NT2/D1 (cell line): ENCODE measurements at regions not wholly inside any gene's neighbourhood (a gene's known extent, or its start where the extent isn't known, plus 50 kb on each side); places are given as distances from the start of the nearest gene placed in this dataset.

Source experiments
- SUZ12 ChIP-seq: IDR thresholded peaks from 2 replicates; pipeline ENCODE4 v1.6.1; 2011; ENCODE audit not compliant: insufficient read length, insufficient read depth; ENCODE audit errors: extremely low read depth
- YY1 ChIP-seq: IDR thresholded peaks from 2 replicates; pipeline ENCODE4 v1.6.1; 2011; ENCODE audit not compliant: insufficient read length, insufficient read depth
- ZNF274 ChIP-seq: IDR thresholded peaks from 2 replicates; pipeline ENCODE4 v1.6.1; 2011; ENCODE audit warnings: mild to moderate bottlenecking, low read depth, low read length

DNA sequence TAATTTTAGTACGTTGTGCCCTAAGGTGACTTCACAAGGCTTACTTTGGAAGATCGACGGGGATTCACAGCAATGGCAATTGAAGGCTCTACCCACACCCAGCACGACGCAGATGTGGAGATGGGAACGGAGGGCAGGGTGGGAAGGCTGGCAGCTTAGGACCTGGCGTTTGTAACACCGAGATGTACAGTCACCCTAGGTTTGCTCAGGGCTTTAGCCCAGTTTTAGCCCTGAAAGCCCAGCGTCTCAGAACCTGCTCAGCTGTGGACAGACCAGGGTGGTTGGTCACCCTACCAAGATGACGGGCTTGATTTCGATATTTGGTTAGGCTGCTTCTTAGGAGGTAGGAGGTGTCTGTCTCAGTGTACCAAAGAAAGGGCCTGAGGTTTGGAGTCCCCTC lies 100.5 kb upstream of the MED13L start:
- TF ChIP-seq ZNF274 (no peak), YY1 (no peak), SUZ12 (no peak)
